K562 (cell line): ENCODE measurements at regions not wholly inside any gene's neighbourhood (a gene's known extent, or its start where the extent isn't known, plus 50 kb on each side); places are given as distances from the start of the nearest gene placed in this dataset.
A peak's percentile ranks its signal among the peaks of the same experiment; 100 is the strongest.

Experiments used
- ADNP ChIP-seq: fragments of 200-800 bp; sonication (Bioruptor generic); IDR thresholded peaks from 2 replicates; pipeline ENCODE4 v1.6.1; 2016; ENCODE audit warnings: missing genetic modification characterization, missing compliant biosample characterization
- ATF1 ChIP-seq, 2 experiments: fragments of 450-650 bp in 1 of 2; IDR thresholded peaks; 2 replicates each; pipeline ENCODE4 v1.6.1; 2016; ENCODE audit warnings: missing compliant biosample characterization in 1 of 2, missing genetic modification characterization in 1 of 2
- LEF1 ChIP-seq: fragments of 450-650 bp; IDR thresholded peaks from 2 replicates; pipeline ENCODE4 v1.6.1; 2016; ENCODE audit warnings: mild to moderate bottlenecking
- MECOM ChIP-seq: fragments of 250-450 bp; sonication (Bioruptor Pico); IDR thresholded peaks from 2 replicates; pipeline ENCODE4 v1.8.0; 2022; ENCODE audit warnings: inconsistent platforms
- NCOA4 ChIP-seq: fragments of 450-650 bp; IDR thresholded peaks from 2 replicates; pipeline ENCODE4 v1.6.1; 2018; ENCODE audit warnings: mild to moderate bottlenecking; ENCODE audit not compliant: partially characterized antibody
- PTTG1 ChIP-seq: fragments of 450-650 bp; IDR thresholded peaks from 2 replicates; pipeline ENCODE4 v1.6.1; 2016; ENCODE audit warnings: low read depth, mild to moderate bottlenecking, missing genetic modification characterization, missing compliant biosample characterization
- RCOR1 ChIP-seq, 2 experiments: IDR thresholded peaks; 2 replicates each; pipeline ENCODE4 v1.6.1; 2012; ENCODE audit warnings: low read depth in 2 of 2, low read length in 2 of 2, borderline replicate concordance in 1 of 2, improper control_type of control experiment in 1 of 2
- TF ChIP-seq, protein P1 (sequence below): fragments of 450-650 bp; IDR thresholded peaks from 2 replicates; pipeline ENCODE4 v1.6.1; 2016; ENCODE audit warnings: low read depth
- TF ChIP-seq, protein P2 (sequence below): fragments of 450-650 bp; IDR thresholded peaks from 2 replicates; pipeline ENCODE4 v1.6.1; 2017; ENCODE audit warnings: antibody characterized with exemption, mild to moderate bottlenecking
- TF ChIP-seq, protein P3 (sequence below), 2 experiments: fragments of 450-650 bp in 1 of 2; sonication (generic) in 1 of 2; formaldehyde crosslinking in 1 of 2; IDR thresholded peaks in 1 of 2; conservative IDR thresholded peaks in 1 of 2; 2 replicates each; pipeline versions ENCODE4 v1.6.1 to v1.8.1; 2016 to 2023; ENCODE audit warnings: mild to moderate bottlenecking in 2 of 2, moderate library complexity in 2 of 2, inconsistent platforms in 1 of 2, missing genetic modification reagents in 1 of 2
- TF ChIP-seq, protein P4 (sequence below): sonication (generic); formaldehyde crosslinking; IDR thresholded peaks from 2 replicates; pipeline ENCODE4 v1.5.0; 2020; ENCODE audit warnings: missing genetic modification reagents

DNA sequence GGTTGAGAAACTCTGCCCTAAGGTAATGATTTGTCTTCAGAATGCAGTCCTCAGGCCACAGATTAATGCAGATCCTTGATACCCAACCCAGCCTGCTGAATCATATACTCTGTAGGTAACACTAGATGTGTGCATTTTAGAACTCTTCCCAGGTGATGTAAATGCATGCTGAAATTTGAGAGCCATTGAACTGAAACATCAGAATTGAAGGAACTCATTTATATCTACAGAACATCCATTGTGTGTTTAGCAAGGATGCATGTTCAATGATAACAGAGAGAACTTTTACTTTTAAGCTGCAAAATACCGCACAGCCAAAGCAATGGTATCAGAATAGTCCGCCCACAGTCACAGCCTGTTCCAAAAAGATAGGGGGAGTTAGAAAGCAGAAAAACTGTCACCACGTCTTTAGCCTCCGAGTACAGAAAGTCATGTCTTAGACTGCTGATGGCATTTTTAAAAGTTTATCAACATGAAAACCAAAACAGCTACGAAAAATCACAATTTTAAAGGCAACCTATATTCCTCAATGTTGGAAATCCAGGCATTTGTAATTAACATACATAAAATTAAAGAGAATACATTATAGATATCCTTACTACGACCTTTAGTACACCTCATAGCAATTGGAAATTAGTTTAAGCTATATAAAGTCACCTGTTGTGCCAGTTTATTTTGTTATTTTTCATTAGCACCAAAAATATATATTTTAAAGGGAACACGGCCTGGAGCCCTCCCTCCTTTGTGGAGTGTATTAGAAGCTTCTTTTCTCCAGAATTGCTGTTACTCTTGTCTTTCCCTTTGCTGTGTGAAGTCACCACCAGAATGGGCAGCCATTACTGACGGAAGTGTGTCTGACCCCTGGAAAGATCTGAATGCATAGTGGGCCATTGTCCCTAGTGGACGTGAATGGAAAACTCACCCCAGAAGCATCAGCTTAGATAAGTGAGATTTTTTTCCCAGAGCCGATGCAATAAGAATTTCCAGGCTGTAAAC lies 65.8 kb upstream of the PRKAR2B start (continued):
- TF ChIP-seq, protein P1, sequence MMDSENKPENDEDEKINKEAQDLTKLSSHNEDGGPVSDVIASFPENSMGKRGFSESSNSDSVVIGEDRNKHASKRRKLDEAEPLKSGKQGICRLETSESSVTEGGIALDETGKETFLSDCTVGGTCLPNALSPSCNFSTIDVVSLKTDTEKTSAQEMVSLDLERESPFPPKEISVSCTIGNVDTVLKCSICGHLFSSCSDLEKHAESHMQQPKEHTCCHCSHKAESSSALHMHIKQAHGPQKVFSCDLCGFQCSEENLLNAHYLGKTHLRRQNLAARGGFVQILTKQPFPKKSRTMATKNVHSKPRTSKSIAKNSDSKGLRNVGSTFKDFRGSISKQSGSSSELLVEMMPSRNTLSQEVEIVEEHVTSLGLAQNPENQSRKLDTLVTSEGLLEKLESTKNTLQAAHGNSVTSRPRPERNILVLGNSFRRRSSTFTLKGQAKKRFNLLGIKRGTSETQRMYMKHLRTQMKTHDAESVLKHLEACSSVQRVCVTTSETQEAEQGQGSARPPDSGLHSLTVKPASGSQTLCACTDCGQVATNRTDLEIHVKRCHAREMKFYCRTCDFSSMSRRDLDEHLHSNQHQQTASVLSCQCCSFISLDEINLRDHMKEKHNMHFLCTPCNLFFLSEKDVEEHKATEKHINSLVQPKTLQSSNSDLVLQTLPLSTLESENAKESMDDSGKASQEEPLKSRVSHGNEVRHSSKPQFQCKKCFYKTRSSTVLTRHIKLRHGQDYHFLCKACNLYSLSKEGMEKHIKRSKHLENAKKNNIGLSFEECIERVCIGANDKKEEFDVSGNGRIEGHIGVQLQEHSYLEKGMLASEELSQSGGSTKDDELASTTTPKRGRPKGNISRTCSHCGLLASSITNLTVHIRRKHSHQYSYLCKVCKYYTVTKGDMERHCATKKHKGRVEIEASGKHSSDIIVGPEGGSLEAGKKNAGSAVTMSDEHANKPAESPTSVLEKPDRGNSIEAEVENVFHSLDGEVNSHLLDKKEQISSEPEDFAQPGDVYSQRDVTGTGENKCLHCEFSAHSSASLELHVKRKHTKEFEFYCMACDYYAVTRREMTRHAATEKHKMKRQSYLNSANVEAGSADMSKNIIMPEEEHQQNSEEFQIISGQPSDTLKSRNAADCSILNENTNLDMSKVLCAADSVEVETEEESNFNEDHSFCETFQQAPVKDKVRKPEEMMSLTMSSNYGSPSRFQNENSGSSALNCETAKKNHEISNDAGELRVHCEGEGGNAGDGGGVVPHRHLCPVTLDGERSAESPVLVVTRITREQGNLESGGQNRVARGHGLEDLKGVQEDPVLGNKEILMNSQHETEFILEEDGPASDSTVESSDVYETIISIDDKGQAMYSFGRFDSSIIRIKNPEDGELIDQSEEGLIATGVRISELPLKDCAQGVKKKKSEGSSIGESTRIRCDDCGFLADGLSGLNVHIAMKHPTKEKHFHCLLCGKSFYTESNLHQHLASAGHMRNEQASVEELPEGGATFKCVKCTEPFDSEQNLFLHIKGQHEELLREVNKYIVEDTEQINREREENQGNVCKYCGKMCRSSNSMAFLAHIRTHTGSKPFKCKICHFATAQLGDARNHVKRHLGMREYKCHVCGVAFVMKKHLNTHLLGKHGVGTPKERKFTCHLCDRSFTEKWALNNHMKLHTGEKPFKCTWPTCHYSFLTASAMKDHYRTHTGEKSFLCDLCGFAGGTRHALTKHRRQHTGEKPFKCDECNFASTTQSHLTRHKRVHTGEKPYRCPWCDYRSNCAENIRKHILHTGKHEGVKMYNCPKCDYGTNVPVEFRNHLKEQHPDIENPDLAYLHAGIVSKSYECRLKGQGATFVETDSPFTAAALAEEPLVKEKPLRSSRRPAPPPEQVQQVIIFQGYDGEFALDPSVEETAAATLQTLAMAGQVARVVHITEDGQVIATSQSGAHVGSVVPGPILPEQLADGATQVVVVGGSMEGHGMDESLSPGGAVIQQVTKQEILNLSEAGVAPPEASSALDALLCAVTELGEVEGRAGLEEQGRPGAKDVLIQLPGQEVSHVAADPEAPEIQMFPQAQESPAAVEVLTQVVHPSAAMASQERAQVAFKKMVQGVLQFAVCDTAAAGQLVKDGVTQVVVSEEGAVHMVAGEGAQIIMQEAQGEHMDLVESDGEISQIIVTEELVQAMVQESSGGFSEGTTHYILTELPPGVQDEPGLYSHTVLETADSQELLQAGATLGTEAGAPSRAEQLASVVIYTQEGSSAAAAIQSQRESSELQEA, result no peak
- TF ChIP-seq LEF1 (peak; percentile 99), RCOR1 (IDR thresholded peaks at IDR 0.05; ENCODE audit: borderline replicate concordance in 1 of 2, low read depth in 2 of 2, low read length in 2 of 2) (peak in 1 of 2 experiments; percentile 93; a peak in 3 of 4 replicates), PTTG1 (0 out of 2 replicates have a peak, but pooled peaks have one; percentile 17), NCOA4 (no peak), ADNP (tag) (peak; percentile 55; the same call in 1 of the 2 replicates), MECOM (peak; percentile 44), ATF1 (CRISPR knock-in tag; IDR thresholded peaks at IDR 0.05) (no peak), ATF1 (tag; IDR thresholded peaks at IDR 0.05) (peak; percentile 76)
- TF ChIP-seq, protein P2, sequence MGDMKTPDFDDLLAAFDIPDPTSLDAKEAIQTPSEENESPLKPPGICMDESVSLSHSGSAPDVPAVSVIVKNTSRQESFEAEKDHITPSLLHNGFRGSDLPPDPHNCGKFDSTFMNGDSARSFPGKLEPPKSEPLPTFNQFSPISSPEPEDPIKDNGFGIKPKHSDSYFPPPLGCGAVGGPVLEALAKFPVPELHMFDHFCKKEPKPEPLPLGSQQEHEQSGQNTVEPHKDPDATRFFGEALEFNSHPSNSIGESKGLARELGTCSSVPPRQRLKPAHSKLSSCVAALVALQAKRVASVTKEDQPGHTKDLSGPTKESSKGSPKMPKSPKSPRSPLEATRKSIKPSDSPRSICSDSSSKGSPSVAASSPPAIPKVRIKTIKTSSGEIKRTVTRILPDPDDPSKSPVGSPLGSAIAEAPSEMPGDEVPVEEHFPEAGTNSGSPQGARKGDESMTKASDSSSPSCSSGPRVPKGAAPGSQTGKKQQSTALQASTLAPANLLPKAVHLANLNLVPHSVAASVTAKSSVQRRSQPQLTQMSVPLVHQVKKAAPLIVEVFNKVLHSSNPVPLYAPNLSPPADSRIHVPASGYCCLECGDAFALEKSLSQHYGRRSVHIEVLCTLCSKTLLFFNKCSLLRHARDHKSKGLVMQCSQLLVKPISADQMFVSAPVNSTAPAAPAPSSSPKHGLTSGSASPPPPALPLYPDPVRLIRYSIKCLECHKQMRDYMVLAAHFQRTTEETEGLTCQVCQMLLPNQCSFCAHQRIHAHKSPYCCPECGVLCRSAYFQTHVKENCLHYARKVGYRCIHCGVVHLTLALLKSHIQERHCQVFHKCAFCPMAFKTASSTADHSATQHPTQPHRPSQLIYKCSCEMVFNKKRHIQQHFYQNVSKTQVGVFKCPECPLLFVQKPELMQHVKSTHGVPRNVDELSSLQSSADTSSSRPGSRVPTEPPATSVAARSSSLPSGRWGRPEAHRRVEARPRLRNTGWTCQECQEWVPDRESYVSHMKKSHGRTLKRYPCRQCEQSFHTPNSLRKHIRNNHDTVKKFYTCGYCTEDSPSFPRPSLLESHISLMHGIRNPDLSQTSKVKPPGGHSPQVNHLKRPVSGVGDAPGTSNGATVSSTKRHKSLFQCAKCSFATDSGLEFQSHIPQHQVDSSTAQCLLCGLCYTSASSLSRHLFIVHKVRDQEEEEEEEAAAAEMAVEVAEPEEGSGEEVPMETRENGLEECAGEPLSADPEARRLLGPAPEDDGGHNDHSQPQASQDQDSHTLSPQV, result peak; percentile 87
- TF ChIP-seq, protein P3, sequence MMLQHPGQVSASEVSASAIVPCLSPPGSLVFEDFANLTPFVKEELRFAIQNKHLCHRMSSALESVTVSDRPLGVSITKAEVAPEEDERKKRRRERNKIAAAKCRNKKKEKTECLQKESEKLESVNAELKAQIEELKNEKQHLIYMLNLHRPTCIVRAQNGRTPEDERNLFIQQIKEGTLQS (IDR thresholded peaks at IDR 0.05), result peak; percentile 55; the same call in 1 of the 2 replicates
- TF ChIP-seq, protein P3 (CRISPR knock-in tag; conservative IDR thresholded peaks at IDR 0.05), result no peak; the same call in 1 of the 2 replicates
- TF ChIP-seq, protein P4, sequence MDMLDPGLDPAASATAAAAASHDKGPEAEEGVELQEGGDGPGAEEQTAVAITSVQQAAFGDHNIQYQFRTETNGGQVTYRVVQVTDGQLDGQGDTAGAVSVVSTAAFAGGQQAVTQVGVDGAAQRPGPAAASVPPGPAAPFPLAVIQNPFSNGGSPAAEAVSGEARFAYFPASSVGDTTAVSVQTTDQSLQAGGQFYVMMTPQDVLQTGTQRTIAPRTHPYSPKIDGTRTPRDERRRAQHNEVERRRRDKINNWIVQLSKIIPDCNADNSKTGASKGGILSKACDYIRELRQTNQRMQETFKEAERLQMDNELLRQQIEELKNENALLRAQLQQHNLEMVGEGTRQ (CRISPR knock-in tag), result no peak
